GM18507 (cell line): ENCODE measurements at regions not wholly inside any gene's neighbourhood (a gene's known extent, or its start where the extent isn't known, plus 50 kb on each side); places are given as distances from the start of the nearest gene placed in this dataset.

Experiments
- DNase-seq: peaks from one replicate; pipeline ENCODE4 v3.0.0; 2011; ENCODE audit warnings: low read depth; ENCODE audit not compliant: insufficient read length; ENCODE audit errors: extremely low spot score
- FAIRE-seq: peaks from 2 replicates; lab custom pipeline; 2011; peaks lifted over from hg19 to GRCh38; lab: Jason Lieb, UNC

DNA sequence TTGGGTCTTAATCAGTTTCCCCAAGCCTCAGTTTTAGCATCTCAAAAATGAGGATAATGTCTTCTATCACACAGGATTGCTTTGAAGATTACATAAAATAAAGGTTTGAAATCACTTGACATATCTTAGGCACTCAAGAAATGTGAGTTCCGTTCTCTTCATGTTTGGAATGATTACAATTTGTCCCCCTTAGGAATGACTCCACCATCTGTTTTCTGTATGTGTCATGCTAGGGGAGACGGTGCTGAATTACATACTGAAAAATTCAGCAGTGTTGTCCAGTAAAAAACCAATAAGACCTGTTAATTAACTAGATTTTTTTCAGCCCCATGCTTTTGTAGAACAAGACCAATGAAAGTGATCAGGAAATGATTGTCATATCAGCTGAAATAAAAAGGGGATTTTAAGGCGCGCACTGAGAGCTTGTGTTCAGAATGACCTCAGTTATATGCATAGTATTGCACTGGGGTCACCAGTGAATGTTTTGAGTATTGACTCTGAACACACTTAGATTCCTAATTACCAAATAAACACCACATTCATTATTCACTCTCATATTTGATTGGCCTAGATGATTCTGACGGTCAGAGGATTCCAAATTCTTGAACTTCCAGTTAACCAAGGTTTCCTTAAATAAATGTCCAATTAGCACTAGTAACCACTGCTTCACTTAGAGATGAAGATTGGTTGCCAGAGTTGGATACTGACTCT lies 114.5 kb upstream of the KCNK2 start:
- DNase-seq = no peak
- no peak for FAIRE-seq

DNA sequence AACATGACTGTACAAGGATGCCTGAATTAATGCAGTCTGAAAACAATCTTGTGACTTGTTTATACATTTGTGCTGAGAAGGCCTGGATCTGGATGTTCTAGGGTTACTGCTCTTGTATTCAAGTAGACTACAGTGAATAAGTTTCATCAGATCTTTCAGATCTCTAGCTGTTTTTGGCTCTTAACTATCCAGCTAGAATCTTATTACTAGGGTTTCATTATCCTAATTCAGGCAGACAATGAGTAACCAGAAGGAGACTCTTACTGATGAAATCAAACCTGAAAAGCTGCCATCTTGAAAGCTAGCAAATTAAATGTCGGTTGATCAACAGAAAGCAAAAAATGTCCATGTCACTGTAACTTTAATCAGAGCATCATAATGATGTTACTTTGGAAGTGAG lies 112.5 kb upstream of the KCNK2 start:
- FAIRE-seq (no peak), DNase-seq (no peak)

DNA sequence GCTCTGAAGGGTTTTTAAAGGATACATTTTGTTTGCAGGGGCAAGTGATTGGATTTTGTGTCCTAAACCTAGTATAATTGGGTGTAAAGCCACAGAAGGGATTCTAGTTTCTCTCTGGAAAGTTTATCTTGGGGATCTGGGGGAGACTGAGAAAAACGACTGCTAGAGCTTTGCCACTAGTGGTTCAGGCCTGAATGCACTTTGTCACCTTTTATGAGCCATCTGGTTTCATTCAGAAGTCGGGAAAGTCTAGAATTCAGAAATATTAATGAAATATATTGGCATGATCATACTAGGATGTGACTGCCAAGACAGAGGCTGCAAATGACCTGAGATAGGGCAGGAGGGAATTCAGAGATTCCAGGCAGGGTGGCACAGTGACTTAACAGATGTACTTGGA lies 111.5 kb upstream of the KCNK2 start:
- no peak for DNase-seq
- FAIRE-seq = no peak

DNA sequence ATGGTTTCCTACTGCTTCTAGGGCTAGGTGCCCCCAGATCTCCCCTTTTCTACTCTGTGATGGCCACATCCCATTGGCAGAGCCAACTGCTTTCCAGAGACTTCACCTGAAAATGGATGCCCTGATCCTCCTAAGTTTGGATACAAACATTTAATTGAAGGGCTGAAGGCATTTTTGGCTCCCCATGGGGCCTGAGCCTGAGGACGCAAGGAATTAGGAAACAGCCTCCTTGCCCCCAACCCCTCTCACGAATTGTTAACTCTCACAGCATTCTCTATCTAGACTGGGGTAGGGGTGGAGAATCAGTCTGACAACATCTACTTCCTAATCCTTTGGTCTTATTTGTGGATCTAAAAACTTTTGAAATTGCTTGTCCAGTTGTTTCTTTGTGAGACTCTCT lies 108.5 kb upstream of the KCNK2 start:
- DNase-seq = no peak
- no peak for FAIRE-seq

DNA sequence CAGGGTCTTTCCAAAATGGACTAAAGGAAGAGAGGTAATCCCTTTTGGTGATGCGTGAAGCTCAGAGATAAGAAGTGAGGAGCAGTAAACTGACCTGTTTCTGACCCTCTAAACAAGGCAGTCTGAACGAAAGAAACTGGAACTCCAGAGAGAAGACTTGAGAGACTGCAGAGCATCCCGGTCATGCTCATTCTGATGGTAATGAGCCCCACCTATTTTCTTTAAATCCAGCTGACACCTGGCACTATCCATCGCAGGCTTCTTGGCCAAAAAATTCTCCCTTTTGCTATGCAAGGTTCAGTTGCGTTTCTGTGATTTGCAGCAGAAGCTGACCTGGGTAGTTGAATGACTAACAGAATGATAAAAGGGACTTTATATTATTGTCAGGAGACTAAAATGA lies 105.9 kb upstream of the KCNK2 start:
- DNase-seq (no peak), FAIRE-seq (no peak)

DNA sequence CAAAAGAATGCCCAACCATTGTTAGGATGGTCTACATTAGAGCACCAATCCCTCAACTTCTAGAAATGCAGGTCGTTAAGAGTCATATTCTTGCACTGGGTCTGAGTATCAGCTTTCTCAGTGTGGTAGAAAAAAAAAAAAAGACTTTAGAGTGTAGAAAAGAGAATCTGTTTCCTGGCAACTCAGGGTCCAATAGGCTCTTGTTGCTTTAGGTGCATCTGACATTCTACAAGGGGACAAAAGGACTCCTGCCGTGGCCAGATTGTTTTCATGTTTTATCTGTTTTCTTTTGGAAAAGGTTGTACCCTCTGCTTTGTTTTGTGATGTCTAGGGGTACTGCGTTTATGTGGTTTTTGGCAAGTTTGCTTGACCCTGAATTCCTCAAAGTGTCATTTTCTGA lies 105.4 kb upstream of the KCNK2 start:
- no peak for DNase-seq
- no peak for FAIRE-seq

DNA sequence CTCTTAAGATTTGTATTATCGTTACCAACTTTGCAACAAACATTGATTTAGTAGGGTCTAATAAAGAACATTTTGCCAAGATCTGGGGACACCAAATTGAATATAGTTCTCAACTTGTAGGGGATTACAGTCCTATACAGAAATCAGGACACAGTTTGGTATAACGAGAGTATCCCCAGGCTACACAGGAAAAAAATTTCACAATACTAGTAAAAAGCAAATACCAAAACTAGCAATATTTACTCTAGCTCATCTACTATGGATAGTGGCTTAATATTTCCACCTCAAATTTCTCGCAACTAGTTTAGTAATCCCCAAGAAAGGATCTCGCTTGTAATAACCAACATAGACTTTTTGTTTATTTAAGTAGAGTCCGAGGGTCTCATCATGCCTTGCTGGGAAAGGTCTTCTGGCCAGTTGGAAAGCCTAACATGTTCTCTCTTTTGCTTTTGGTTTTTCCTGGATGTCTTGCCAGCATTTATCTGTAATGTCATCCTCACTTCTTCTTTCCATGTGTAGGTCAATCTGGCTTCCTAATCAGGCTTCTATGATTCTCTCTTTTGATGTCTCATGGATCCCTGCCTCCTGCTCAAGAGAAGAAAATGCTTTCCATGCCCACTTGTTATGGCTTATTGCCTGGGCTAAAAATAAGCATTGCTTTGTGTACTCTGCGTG lies 104.7 kb upstream of the KCNK2 start:
- FAIRE-seq (no peak), DNase-seq (no peak)

DNA sequence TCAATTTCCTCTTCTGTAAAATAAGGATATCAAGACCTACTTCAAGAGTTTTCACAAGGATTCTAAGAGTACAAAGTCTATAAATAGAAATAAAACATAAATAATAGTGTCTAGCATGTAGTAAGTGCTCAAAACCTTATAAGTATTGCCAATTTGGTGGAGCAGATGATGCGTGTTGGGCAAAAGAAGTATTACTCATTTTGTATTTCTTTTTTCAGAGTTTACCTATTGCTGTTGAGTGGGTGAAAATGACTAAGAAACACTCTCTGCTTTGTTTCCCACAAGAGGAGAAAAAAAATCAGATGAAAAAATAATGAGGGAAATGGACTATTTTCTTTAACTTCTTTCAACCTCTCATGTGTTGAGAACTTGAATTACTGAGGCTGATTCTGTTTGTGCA lies 103.3 kb upstream of the KCNK2 start:
- FAIRE-seq (no peak), DNase-seq (no peak)

DNA sequence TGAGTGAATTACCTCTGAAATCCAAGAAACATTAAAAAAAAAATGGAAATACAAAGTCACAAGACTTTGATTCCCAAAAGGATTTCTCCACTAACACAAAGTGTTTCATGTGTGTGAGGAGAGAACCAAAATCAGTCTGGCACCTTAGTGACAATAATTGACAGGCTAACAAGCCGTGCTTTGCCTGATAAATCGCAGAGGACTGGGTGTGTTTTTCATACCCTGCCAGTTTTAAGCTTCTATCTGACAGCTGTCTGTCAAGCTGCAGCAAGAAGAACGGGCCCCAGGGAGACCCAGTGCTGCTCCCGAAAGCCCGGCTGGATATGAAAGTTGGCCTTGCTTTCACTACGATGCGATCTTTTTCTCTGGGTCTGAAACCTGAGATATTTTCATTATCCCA lies 101.6 kb upstream of the KCNK2 start:
- FAIRE-seq (no peak), DNase-seq (no peak)

DNA sequence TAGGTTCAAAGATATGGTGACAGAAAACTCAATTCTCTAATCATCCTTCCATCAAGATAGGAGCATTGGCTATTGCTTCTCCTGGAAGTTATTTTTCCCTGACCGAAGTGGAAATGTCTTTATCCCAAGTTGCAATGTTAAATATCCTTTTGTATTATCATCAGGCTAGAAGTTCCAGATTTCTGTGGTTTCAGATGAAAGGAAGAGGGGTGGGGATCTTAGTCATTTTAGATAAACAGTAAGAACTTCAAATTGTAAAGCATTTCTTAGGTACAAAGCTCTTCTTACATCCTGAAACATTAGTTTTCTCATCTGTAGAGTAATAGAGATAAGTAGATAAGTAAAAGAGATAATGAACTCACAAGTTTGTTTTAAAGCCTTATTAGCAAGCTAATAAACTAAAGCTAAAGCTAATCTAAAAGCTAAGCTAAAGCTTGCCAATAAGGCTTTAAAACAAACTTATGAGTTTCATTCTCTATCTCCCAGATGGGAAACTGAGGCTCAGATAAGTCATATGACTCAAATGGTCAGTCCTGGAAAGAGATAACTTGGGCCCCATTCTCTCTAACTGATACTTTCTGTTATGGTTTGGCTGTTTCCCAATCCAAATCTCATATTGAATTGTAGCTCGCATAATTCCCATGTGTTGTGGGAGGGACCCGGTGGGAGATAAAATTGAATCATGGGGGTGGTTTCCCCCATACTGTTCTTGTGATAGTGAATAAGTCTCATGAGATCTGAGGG lies 99.2 kb upstream of the KCNK2 start:
- FAIRE-seq (no peak), DNase-seq (no peak)

DNA sequence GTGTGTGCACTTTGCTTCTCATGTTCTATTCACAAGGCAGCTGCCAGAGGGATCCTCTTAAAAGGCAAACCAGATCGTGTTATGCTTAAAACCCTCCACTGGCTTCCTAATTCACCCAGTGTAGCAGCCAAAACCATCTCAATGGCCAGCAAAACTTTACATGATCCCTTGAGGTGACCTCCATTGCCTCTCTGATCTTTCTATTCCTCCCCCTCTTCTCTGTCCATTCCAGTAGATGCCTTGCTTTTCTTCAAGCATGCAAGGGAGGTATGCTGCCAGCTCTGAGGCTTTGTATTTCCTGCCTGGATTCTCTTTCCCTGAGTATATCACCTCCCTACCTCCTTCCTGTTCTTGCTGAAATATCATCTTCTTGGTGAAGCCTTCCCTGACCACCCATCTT lies 93.2 kb upstream of the KCNK2 start:
- FAIRE-seq (no peak), DNase-seq (no peak)

DNA sequence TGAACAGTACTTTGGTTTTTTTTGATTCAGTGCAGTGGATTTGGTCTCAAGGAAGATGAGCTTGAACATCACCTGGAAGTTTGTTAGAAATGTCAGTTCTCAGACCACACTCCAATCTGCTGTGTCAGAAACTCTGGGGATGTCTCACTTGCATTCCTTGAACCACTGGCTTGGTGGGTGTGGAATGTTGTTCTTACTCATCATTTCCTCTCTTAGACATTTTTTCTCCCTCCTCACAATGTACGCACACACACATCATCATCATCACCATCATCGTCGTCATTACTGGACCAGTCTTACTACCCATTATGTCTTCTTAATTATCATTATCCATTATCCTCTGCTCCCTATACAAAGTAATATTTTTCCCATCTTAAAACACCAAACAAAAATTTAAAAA lies 91.9 kb upstream of the KCNK2 start:
- FAIRE-seq = no peak
- DNase-seq = no peak

DNA sequence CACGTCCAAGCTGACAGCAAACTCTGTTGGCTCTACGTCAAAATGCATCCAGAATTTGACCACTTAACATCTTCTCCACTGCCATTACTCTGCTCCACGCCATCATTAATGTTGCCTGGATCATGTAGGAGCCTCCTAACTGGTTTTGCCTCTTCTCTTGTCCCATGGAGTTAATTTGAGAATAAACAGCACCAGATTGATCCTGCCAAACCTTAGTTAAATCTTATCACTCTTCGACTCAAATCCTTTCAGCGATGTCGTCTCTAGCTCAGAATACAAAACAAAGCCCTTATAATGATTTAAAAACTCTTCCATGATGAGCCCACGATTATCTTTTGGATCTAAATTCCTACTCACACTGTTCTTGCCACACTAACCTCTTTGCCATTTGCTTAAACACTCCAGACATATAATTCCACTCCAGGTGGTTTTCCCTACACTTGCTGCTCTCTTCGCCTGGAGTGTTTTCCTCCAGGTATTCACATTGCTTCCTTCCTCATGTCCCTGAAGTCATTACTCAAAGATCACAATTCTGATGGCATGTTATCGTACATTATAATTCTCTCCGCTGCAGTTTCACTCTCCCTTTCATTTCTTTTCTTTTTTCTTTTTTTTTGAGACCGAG lies 90.7 kb upstream of the KCNK2 start:
- no peak for FAIRE-seq
- DNase-seq = no peak

DNA sequence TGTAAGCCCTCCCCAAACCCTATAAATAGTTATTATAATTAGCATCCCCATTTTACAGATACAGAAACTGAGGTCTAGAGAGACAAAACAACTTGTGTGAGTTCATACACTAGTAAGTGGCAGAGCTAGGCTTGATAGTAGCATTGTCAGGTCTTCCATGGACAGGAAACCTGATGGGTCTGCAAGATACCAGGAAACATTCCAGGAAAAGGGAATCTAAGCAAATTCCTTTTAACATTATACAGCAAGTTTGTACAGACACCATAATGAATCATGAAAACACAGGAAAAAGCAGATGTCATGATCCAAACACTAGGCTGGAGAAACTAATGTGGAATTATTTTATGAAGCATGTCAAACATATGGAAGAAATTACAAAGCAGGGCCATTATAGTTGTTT lies 89.1 kb upstream of the KCNK2 start:
- DNase-seq (no peak), FAIRE-seq (no peak)

DNA sequence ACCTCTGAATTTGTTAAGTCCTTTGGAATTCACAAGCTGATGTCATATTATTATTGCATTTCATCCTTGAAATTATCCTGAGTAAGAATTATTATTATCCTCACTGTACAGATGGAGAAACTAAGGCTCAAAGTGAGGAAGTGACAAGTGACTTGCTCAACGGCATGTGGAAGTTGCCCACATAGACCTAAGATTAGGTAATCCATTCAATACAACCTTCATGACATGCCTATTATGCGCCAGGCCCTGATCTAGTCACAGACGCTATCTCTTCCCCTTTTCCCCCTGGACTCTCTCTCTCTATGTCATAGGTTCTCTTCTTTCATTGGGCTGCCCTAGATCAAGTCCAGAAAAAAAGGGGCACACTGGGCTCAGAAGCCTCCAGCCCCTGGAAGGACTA lies 84.9 kb upstream of the KCNK2 start:
- DNase-seq = no peak
- no peak for FAIRE-seq

DNA sequence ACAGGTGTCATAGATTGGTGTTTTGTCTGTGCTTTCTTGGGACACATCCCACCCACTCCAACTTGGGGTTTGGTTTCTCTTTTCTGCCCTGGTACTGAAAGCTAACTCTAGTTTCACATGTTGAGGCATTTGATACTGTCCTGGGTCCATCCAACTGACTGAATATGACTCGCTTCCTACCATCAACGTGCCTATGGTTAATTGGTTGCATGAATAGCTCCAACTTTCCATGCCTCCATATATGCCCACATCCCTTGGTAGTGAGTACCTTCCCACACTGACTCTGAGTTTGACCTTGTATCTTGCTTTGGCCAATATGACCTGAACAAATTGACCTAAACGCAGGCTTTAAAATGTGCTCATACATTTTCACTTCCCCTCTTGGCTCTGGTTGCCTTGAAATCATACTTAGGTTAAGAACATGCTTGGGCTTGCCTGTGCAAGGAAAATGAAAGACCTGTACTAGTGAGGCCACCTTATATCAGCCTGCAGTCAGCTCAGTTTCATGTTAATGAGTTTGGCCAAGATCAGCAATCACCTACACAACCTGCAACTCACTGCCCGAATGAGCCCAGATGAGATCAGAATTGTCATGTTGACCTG lies 81.0 kb upstream of the KCNK2 start:
- no peak for DNase-seq
- peak; percentile 38 for FAIRE-seq

DNA sequence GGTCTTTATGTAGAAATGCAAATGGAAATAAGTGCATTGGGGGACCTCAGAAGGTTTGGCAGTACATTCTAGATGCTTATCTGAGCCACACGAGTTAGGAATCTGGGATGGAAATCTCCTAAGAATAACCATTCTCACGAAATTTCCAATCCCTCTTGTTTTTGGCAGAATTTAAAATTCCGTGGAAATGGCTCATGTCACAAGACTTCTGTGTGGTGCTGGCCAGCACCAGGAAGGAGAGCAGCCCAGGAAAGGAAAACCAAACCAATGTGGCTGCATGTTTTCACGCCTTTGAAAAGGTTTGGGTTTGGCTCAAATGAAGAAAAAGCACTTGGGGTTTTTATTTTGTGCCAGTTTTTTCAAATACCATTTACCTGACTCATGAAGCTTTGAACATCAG lies 80.1 kb upstream of the KCNK2 start:
- FAIRE-seq (no peak), DNase-seq (no peak)

DNA sequence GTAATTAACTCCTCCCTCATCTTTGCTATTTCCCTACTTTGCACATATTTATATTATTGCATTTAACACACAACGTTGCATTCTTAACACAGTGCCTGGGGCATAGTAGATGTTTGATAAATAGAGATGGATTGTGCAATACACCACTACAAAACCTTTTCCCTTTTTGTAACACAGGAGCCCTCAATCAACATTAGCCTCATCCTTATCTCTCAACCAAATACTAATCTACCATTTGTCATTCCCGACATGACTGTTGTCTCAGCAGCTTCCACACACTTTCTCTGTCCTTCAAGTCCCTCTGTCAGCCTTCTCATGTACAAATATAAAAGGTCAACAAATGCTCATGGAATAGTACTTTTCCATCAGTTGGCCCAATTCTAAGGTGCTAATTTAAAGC lies 78.9 kb upstream of the KCNK2 start:
- FAIRE-seq (no peak), DNase-seq (no peak)

DNA sequence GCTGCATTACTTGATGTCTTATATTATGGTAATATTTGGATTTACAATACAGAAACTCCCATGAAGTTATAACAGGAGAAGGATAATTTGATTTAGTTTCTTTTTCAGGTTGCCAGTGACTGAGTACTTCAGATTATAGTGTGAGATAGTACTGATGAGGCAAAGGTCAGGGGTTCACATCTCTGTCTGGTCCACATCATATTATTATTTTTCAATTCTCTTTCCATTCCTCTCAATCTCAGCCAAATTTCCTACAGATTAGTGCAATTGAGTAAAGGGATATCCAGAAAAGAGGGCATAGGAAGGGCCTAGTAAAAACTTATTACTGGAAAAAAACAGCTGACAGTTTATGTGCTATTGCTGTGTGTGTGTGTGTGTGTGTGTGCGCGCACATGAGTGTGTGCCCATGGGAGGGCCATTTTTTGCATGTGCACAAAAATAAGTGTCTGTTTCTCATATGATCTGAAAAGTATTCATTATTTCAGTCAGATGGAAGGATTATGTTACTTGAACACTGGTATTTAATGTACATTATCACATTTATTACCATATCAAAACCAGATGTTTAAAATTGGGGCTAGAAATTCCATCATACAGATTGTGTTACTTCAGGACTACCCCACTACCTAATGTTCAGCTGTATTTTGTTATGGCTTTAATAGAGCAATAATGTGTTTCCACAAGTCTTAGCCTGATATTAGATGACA lies 78.3 kb upstream of the KCNK2 start:
- DNase-seq (no peak), FAIRE-seq (no peak)

DNA sequence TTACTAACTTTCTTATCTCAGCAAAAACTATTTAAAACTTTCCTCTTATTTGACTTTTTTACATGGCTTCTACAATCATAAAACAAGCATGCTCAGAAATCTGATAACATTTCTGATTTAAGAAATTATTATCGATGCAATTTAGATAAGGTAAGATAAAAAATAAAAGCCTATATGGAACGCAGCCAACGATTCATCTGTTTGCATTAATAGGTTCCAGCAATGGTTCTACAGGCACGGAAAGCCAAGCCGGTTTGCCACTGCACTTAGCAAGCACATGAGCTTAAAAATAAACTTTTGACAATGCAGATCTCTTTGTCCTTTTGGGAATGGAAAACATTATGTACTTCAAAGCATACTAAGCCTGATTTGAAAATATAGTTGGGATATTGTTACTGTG lies 77.5 kb upstream of the KCNK2 start:
- no peak for FAIRE-seq
- DNase-seq = no peak
